Heart right ventricle (tissue), 16 donors: ENCODE measurements at regions not wholly inside any gene's neighbourhood (a gene's known extent, or its start where the extent isn't known, plus 50 kb on each side); places are given as distances from the start of the nearest gene placed in this dataset.

Experiments used
- ATAC-seq, 8 donors: fragments of 200-7000 bp; cut with Tn5 transposase; one replicate each; pipeline ENCODE4 v1.9.1; 2020; ENCODE audit warnings: mild to moderate bottlenecking in 8 of 8, moderate library complexity in 8 of 8, moderate number of reproducible peaks in 1 of 8
- DNase-seq, 2 donors: peaks; one replicate each; pipeline ENCODE4 v3.0.0-alpha.2; 2020
- H3K27ac ChIP-seq, 10 donors: fragments of 200-600 bp; sonication (generic) in 2 of 10; one replicate each; pipeline versions ENCODE4 v1.5.0 to v1.8.0; 2020 to 2022; ENCODE audit warnings: mild to moderate bottlenecking in 3 of 10
- H3K27me3 ChIP-seq, 7 donors: fragments of 200-600 bp; one replicate each; pipeline ENCODE4 v1.8.0; 2021 to 2022; ENCODE audit warnings: mild to moderate bottlenecking in 2 of 7
- H3K36me3 ChIP-seq, 9 donors: fragments of 200-600 bp; sonication (generic) in 1 of 9; one replicate each; pipeline versions ENCODE4 v1.5.0 to v1.8.0; 2020 to 2022; ENCODE audit warnings: mild to moderate bottlenecking in 2 of 9
- H3K4me1 ChIP-seq, 9 donors: fragments of 200-600 bp; sonication (generic) in 1 of 9; one replicate each; pipeline versions ENCODE4 v1.5.0 to v1.8.0; 2020 to 2022; ENCODE audit warnings: mild to moderate bottlenecking in 4 of 9
- H3K4me3 ChIP-seq, 10 donors: fragments of 200-600 bp; sonication (generic) in 2 of 10; one replicate each; pipeline versions ENCODE4 v1.5.0 to v1.8.0; 2020 to 2022; ENCODE audit warnings: mild to moderate bottlenecking in 7 of 10, moderate library complexity in 2 of 10
- H3K9me3 ChIP-seq, 11 donors: fragments of 200-600 bp in 10 of 11; sonication (generic) in 2 of 11; one replicate each; pipeline versions ENCODE4 v1.5.0 to v1.8.0; 2013 to 2022; ENCODE audit warnings: mild to moderate bottlenecking in 2 of 11, control low read depth in 1 of 11, moderate library complexity in 1 of 11
- WGBS, 2 donors: extraction: QIAGEN DNeasy Blood & Tissue Kit; methylation state at CpG; one replicate each; pipeline ENCODE4 v1.1.7; 2013; ENCODE audit warnings: inconsistent platforms in 1 of 2; 5-methylcytosine and 5-hydroxymethylcytosine counted together
- intact Hi-C, 10 donors: fragments of 100-400 bp; cut with DNase I; formaldehyde crosslinking; loops; one replicate each; pipeline versions ENCODE4 v1.11.1 to v1.14.2; 2022
- TF ChIP-seq, protein P1 (sequence below), 9 donors: fragments of 200-600 bp; sonication (generic) in 2 of 9; IDR thresholded peaks; one replicate each; pipeline versions ENCODE4 v1.5.0 to v1.8.0; 2021 to 2022; ENCODE audit warnings: antibody characterized with exemption in 9 of 9, mild to moderate bottlenecking in 5 of 9, moderate library complexity in 1 of 9
- donor health status: Arrhythmogenic right ventricular cardiomyopathy.
- donor health status: ischemic (EF 13 %, LVEDD 7.1; RV severe dilation, severe dysfunction).
- donor health status: healthy with polysubstance abuse.
- donor health status: DM: no; HTN: yes; CAD: no.
- donor health status: DM: no; HTN: no; CAD: no.
- donor health status: ischemic (EF 25% LVEDD 6.9; RV normal size, moderate dysfunction).
- donor health status: ischemic (EF 25% LVEDD 5.7; RV mildly dilated, moderate dysfunction).
- donor health status: healthy.
- donor health status: DM: yes; HTN: yes; CAD: no.
- donor health status: Ischemic cardiomyopathy.
- donor health status: ischemic (EF 35%, LVEDD 5.7; RV mildly dilated, moderate dysfunction).
- donor health status: nonischemic (EF 11% LVEDD 7.7; RV severe dilation, severe dysfunction).
- donor health status: DM: yes; HTN: yes; CAD: no.
- donor health status: PGD.
- donor health status: ischemic (EF 29% LVEDD 5.4; RV normal size, mild dysfunction).
- donor health status: nonischemic (EF 23%, LVEDD 6.1; RV moderate dilation, normal function).

DNA sequence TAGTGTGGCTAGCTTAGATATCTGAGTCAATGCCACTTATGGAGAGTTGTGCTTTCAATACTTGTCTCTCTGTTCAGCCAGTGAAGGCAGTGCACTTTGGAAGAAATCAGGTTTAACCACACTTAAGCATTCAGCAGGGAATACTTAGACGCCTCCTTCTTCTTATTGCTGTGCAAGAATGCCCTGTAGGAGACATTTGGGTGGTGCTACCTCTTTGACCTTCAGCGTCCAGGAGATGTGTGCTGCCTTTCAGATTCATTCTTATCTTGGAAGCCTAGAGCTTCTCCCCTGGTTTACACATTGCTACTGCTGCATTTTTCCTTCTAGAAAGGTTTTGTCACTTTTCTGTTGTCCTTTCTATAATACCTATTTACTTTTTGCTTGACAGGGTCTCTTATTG, 350.5 kb downstream of the ARL6IP6 start:
- Histone ChIP-seq H3K9me3 (no peaks in the 10 kb centered on the region), H3K36me3 (no peaks in the 10 kb centered on the region), H3K27me3 (no peaks in the 10 kb centered on the region), H3K27ac (no peak overlapping the region), H3K4me1 (no peaks in the 10 kb centered on the region), H3K4me3 (no peak overlapping the region)
- ATAC-seq, result no peak
- no peak for DNase-seq
- intact Hi-C loops, result no loop called here
- WGBS, 2 donors, result 66 to 75% methylated on average over 2 of the region's 2 CpGs
- TF ChIP-seq, protein P1, sequence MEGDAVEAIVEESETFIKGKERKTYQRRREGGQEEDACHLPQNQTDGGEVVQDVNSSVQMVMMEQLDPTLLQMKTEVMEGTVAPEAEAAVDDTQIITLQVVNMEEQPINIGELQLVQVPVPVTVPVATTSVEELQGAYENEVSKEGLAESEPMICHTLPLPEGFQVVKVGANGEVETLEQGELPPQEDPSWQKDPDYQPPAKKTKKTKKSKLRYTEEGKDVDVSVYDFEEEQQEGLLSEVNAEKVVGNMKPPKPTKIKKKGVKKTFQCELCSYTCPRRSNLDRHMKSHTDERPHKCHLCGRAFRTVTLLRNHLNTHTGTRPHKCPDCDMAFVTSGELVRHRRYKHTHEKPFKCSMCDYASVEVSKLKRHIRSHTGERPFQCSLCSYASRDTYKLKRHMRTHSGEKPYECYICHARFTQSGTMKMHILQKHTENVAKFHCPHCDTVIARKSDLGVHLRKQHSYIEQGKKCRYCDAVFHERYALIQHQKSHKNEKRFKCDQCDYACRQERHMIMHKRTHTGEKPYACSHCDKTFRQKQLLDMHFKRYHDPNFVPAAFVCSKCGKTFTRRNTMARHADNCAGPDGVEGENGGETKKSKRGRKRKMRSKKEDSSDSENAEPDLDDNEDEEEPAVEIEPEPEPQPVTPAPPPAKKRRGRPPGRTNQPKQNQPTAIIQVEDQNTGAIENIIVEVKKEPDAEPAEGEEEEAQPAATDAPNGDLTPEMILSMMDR (IDR thresholded peaks at IDR 0.05), result no peak

GRCh38 chr2:153068052-153068451, 349.6 kb downstream of the ARL6IP6 start:
- Histone ChIP-seq H3K4me1 (no peaks in the 10 kb centered on the region), H3K4me3 (no peak overlapping the region), H3K27ac (no peak overlapping the region), H3K36me3 (no peaks in the 10 kb centered on the region), H3K9me3 (no peaks in the 10 kb centered on the region), H3K27me3 (no peaks in the 10 kb centered on the region)
- ATAC-seq (no peak), DNase-seq (no peak)
- WGBS, 2 donors, result 78 to 90% methylated on average over 2 of the region's 2 CpGs
- intact Hi-C loops, result no loop called here
- TF ChIP-seq, protein P1 (IDR thresholded peaks at IDR 0.05), result no peak

- TF ChIP-seq, protein P1 (IDR thresholded peaks at IDR 0.05), result no peak
- Histone ChIP-seq H3K4me1 (no peaks in the 10 kb centered on the region), H3K4me3 (no peak overlapping the region), H3K27ac (no peak overlapping the region), H3K9me3 (no peaks in the 10 kb centered on the region), H3K27me3 (no peaks in the 10 kb centered on the region), H3K36me3 (no peaks in the 10 kb centered on the region)
- DNase-seq, result no peak
- ATAC-seq, result no peak
- 22 to 26% methylated on average over 3 of the region's 3 CpGs for WGBS, 2 donors
- intact Hi-C loops, result no loop called here
Measured at GRCh38 chr2:153059338-153060052, 341.1 kb downstream of the ARL6IP6 start.

GRCh38 chr2:153057743-153058142, 339.3 kb downstream of the ARL6IP6 start:
- Histone ChIP-seq H3K9me3 (no peaks in the 10 kb centered on the region), H3K4me1 (no peaks in the 10 kb centered on the region), H3K27me3 (no peaks in the 10 kb centered on the region), H3K27ac (no peak overlapping the region), H3K36me3 (no peaks in the 10 kb centered on the region), H3K4me3 (no peak overlapping the region)
- ATAC-seq (no peak), DNase-seq (no peak)
- TF ChIP-seq, protein P1 (IDR thresholded peaks at IDR 0.05), result no peak
- intact Hi-C loops, result no loop called here
- WGBS, 2 donors, result 68 to 77% methylated on average over 1 of the region's 1 CpG
